ENCODE measurements at regions not wholly inside any gene's neighbourhood (a gene's known extent, or its start where the extent isn't known, plus 50 kb on each side); places are given as distances from the start of the nearest gene placed in this dataset.

- TF ChIP-seq CTCF (IDR thresholded peaks at IDR 0.05): no peak
- TF ChIP-seq ZFX (IDR thresholded peaks at IDR 0.05; ENCODE audit: borderline replicate concordance): no peak
Observed at GRCh38 chr15:46297766-46298165, 662.9 kb downstream of the SQOR start.
